ENCODE measurements at regions not wholly inside any gene's neighbourhood (a gene's known extent, or its start where the extent isn't known, plus 50 kb on each side); places are given as distances from the start of the nearest gene placed in this dataset.

GRCh38 chr19:30229525-30230174 is 142.5 kb upstream of the ZNF536 start:
- FAIRE-seq (no peak), DNase-seq (peak in 1 of 2 donors; percentile 41)
- Histone ChIP-seq H3K36me3 (ENCODE audit: control insufficient read depth in 3 of 3, insufficient read depth in 2 of 3, low read depth in 1 of 3, low read length in 3 of 3) (no peaks in the 10 kb centered on the region), H3K27ac (ENCODE audit: low read depth in 1 of 3, low read length in 2 of 3) (peak overlapping the region in 2 of 3 donors; percentile 46 to 67), H3K4me3 (ENCODE audit: low read depth in 1 of 3, low read length in 3 of 3) (peak overlapping the region in 1 of 3 donors; percentile 37), H3K27me3 (ENCODE audit: control insufficient read depth in 3 of 3, insufficient read depth in 3 of 3, low read length in 3 of 3) (peaks cover 15 to 60% (median 20%) of the 10 kb centered on the region in 3 donors), H3K4me1 (ENCODE audit: control insufficient read depth in 3 of 3, insufficient read depth in 2 of 3, low read depth in 1 of 3, low read length in 2 of 3) (peaks cover 0 to 6% (median 4%) of the 10 kb centered on the region in 3 donors), H3K9me3 (ENCODE audit: control insufficient read depth in 2 of 2, insufficient read depth in 1 of 2, low read depth in 1 of 2, low read length in 1 of 2) (no peaks in the 10 kb centered on the region)
- 14 to 34% (median 30%) methylated on average over 14 of the region's 14 CpGs for WGBS, 3 donors

GRCh38 chr19:30231408-30232318 is 140.5 kb upstream of the ZNF536 start:
- Histone ChIP-seq H3K4me1 (ENCODE audit: control insufficient read depth in 3 of 3, insufficient read depth in 2 of 3, low read depth in 1 of 3, low read length in 2 of 3) (peaks cover 0 to 6% (median 0%) of the 10 kb centered on the region in 3 donors), H3K36me3 (ENCODE audit: control insufficient read depth in 3 of 3, insufficient read depth in 2 of 3, low read depth in 1 of 3, low read length in 3 of 3) (no peaks in the 10 kb centered on the region), H3K27me3 (ENCODE audit: control insufficient read depth in 3 of 3, insufficient read depth in 3 of 3, low read length in 3 of 3) (peaks cover 8 to 53% (median 17%) of the 10 kb centered on the region in 3 donors), H3K27ac (ENCODE audit: low read depth in 1 of 3, low read length in 2 of 3) (no peak overlapping the region), H3K4me3 (ENCODE audit: low read depth in 1 of 3, low read length in 3 of 3) (no peak overlapping the region), H3K9me3 (ENCODE audit: control insufficient read depth in 2 of 2, insufficient read depth in 1 of 2, low read depth in 1 of 2, low read length in 1 of 2) (no peaks in the 10 kb centered on the region)
- DNase-seq (no peak), FAIRE-seq (no peak)
- 54 to 61% (median 58%) methylated on average over 8 of the region's 8 CpGs for WGBS, 3 donors

DNA sequence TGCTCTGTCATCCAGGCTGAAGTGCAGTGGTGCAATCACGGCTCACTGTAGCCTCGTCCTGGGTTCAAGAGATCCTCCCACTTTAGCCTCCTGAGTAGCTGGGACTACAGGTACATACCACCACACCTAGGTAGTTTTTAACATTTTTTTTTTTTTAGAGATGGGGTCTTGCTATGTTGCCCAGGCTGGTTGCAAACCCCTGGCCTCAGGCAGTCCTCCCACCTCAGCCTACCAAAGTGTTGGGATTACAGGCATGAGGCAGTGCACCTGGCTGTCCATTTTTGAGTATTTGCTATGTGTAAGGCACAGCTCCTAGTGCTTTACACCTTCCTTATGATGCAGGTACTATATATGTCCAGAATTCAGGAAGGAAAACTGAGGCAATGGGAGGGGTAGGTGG is 138.8 kb upstream of the ZNF536 start:
- no peaks in the 10 kb centered on the region for H3K36me3 ChIP-seq (ENCODE audit: control insufficient read depth in 3 of 3, insufficient read depth in 2 of 3, low read depth in 1 of 3, low read length in 3 of 3)
- H3K4me3 ChIP-seq (ENCODE audit: low read depth in 1 of 3, low read length in 3 of 3) = no peak overlapping the region
- no peak overlapping the region for H3K27ac ChIP-seq (ENCODE audit: low read depth in 1 of 3, low read length in 2 of 3)
- WGBS, 3 donors = 41 to 68% (median 52%) methylated on average over 2 of the region's 2 CpGs
- no peak for DNase-seq
- no peak for FAIRE-seq
- no peaks in the 10 kb centered on the region for H3K4me1 ChIP-seq (ENCODE audit: control insufficient read depth in 3 of 3, insufficient read depth in 2 of 3, low read depth in 1 of 3, low read length in 2 of 3)
- no peaks in the 10 kb centered on the region for H3K9me3 ChIP-seq (ENCODE audit: control insufficient read depth in 2 of 2, insufficient read depth in 1 of 2, low read depth in 1 of 2, low read length in 1 of 2)
- peaks cover 0 to 47% (median 18%) of the 10 kb centered on the region in 3 donors for H3K27me3 ChIP-seq (ENCODE audit: control insufficient read depth in 3 of 3, insufficient read depth in 3 of 3, low read length in 3 of 3)

DNA sequence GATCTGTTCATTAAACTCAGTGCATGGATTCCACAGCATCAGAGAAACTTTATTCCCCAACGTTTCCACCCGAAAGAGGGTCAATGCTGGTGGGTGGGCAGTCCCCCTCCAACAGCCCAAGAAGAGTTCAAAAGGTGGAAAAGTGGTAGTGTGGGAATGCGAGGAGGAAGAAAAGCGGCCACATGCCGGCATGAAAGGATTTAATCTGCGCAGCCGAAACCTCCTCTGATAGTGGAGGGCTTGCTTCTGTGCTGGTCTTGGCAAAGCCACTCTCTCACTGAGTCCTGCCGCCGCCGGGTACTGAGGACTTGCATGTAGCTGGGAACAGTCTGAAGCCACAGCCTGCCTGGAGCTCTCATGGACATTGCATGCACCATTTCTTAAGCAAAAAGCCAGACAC is 136.2 kb upstream of the ZNF536 start:
- peaks cover 0 to 26% (median 7%) of the 10 kb centered on the region in 3 donors for H3K27me3 ChIP-seq (ENCODE audit: control insufficient read depth in 3 of 3, insufficient read depth in 3 of 3, low read length in 3 of 3)
- no peak for FAIRE-seq

DNA sequence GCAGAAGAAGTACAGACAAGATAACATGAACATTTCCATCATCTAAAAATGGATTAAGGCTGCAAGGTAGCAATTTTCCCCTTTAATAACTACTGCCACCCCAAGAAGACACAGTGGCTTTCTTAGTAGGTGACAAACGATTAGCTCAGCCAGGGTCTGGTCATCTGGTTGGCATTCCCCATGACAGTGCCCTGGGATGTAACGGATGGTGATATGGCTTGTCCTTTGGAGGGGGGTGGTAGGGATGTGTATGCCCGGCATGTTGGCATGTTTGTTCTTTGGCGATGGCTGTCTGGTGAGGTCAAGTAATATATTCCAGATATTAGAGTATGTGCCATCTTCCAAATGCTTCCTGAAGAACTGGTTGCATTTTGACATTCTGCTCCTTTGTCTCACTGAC is 135.6 kb upstream of the ZNF536 start:
- no peak overlapping the region for H3K4me3 ChIP-seq (ENCODE audit: low read depth in 1 of 3, low read length in 3 of 3)
- no peak overlapping the region for H3K27ac ChIP-seq (ENCODE audit: low read depth in 1 of 3, low read length in 2 of 3)
- no peaks in the 10 kb centered on the region for H3K36me3 ChIP-seq (ENCODE audit: control insufficient read depth in 3 of 3, insufficient read depth in 2 of 3, low read depth in 1 of 3, low read length in 3 of 3)
- no peaks in the 10 kb centered on the region for H3K9me3 ChIP-seq (ENCODE audit: control insufficient read depth in 2 of 2, insufficient read depth in 1 of 2, low read depth in 1 of 2, low read length in 1 of 2)
- WGBS, 3 donors = 70 to 87% (median 80%) methylated on average over 4 of the region's 4 CpGs
- DNase-seq = no peak
- H3K27me3 ChIP-seq (ENCODE audit: control insufficient read depth in 3 of 3, insufficient read depth in 3 of 3, low read length in 3 of 3) = peaks cover 0 to 20% (median 2%) of the 10 kb centered on the region in 3 donors
- H3K4me1 ChIP-seq (ENCODE audit: control insufficient read depth in 3 of 3, insufficient read depth in 2 of 3, low read depth in 1 of 3, low read length in 2 of 3) = no peaks in the 10 kb centered on the region
- no peak for FAIRE-seq

More for the DNA sequence above, 136.2 kb upstream of the ZNF536 start:
- no peaks in the 10 kb centered on the region for H3K9me3 ChIP-seq (ENCODE audit: control insufficient read depth in 2 of 2, insufficient read depth in 1 of 2, low read depth in 1 of 2, low read length in 1 of 2)
- no peaks in the 10 kb centered on the region for H3K36me3 ChIP-seq (ENCODE audit: control insufficient read depth in 3 of 3, insufficient read depth in 2 of 3, low read depth in 1 of 3, low read length in 3 of 3)
- 12 to 28% (median 27%) methylated on average over 10 of the region's 10 CpGs for WGBS, 3 donors
- no peak overlapping the region for H3K27ac ChIP-seq (ENCODE audit: low read depth in 1 of 3, low read length in 2 of 3)
- DNase-seq = no peak
- no peak overlapping the region for H3K4me3 ChIP-seq (ENCODE audit: low read depth in 1 of 3, low read length in 3 of 3)
- no peaks in the 10 kb centered on the region for H3K4me1 ChIP-seq (ENCODE audit: control insufficient read depth in 3 of 3, insufficient read depth in 2 of 3, low read depth in 1 of 3, low read length in 2 of 3)

- WGBS, 3 donors = 63 to 67% (median 64%) methylated on average over 5 of the region's 5 CpGs
- no peak overlapping the region for H3K27ac ChIP-seq (ENCODE audit: low read depth in 1 of 3, low read length in 2 of 3)
- no peaks in the 10 kb centered on the region for H3K4me1 ChIP-seq (ENCODE audit: control insufficient read depth in 3 of 3, insufficient read depth in 2 of 3, low read depth in 1 of 3, low read length in 2 of 3)
- H3K27me3 ChIP-seq (ENCODE audit: control insufficient read depth in 3 of 3, insufficient read depth in 3 of 3, low read length in 3 of 3) = peaks cover 0 to 19% (median 2%) of the 10 kb centered on the region in 3 donors
- H3K36me3 ChIP-seq (ENCODE audit: control insufficient read depth in 3 of 3, insufficient read depth in 2 of 3, low read depth in 1 of 3, low read length in 3 of 3) = no peaks in the 10 kb centered on the region
- FAIRE-seq (no peak), DNase-seq (no peak)
- H3K4me3 ChIP-seq (ENCODE audit: low read depth in 1 of 3, low read length in 3 of 3) = no peak overlapping the region
- H3K9me3 ChIP-seq (ENCODE audit: control insufficient read depth in 2 of 2, insufficient read depth in 1 of 2, low read depth in 1 of 2, low read length in 1 of 2) = no peaks in the 10 kb centered on the region
Observed at GRCh38 chr19:30237140-30237539, 135.0 kb upstream of the ZNF536 start.

GRCh38 chr19:30240904-30241695 is 131.1 kb upstream of the ZNF536 start:
- H3K9me3 ChIP-seq (ENCODE audit: control insufficient read depth in 2 of 2, insufficient read depth in 1 of 2, low read depth in 1 of 2, low read length in 1 of 2) = no peaks in the 10 kb centered on the region
- no peaks in the 10 kb centered on the region for H3K4me1 ChIP-seq (ENCODE audit: control insufficient read depth in 3 of 3, insufficient read depth in 2 of 3, low read depth in 1 of 3, low read length in 2 of 3)
- H3K27me3 ChIP-seq (ENCODE audit: control insufficient read depth in 3 of 3, insufficient read depth in 3 of 3, low read length in 3 of 3) = peaks cover 0 to 10% (median 2%) of the 10 kb centered on the region in 3 donors
- no peak for FAIRE-seq
- no peaks in the 10 kb centered on the region for H3K36me3 ChIP-seq (ENCODE audit: control insufficient read depth in 3 of 3, insufficient read depth in 2 of 3, low read depth in 1 of 3, low read length in 3 of 3)
- 84 to 87% (median 85%) methylated on average over 9 of the region's 9 CpGs for WGBS, 3 donors
- H3K4me3 ChIP-seq (ENCODE audit: low read depth in 1 of 3, low read length in 3 of 3) = no peak overlapping the region
- H3K27ac ChIP-seq (ENCODE audit: low read depth in 1 of 3, low read length in 2 of 3) = no peak overlapping the region
- no peak for DNase-seq

DNA sequence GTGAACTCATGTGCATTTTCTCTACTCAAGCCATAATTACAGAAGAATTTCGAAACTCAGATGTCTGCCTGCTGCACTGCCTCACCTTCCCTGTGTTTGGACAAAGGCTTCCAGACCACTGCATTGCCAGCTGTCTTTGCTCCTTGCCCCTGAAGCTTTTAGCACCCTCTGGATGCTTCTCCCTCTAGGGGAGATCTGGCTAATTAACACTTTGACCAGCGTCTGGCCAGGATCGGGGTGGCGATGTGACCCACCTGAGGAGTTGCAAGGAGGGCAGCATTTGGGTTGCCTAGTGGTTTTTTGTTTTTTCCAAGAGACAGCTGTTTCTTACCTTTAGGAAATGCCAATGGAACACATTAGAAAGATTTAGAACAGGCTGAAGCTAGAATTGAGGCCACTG is 127.7 kb upstream of the ZNF536 start:
- FAIRE-seq (no peak), DNase-seq (no peak)
- H3K27me3 ChIP-seq (ENCODE audit: control insufficient read depth in 3 of 3, insufficient read depth in 3 of 3, low read length in 3 of 3) = no peaks in the 10 kb centered on the region
- H3K27ac ChIP-seq (ENCODE audit: low read depth in 1 of 3, low read length in 2 of 3) = no peak overlapping the region
- H3K9me3 ChIP-seq (ENCODE audit: control insufficient read depth in 2 of 2, insufficient read depth in 1 of 2, low read depth in 1 of 2, low read length in 1 of 2) = no peaks in the 10 kb centered on the region
- H3K36me3 ChIP-seq (ENCODE audit: control insufficient read depth in 3 of 3, insufficient read depth in 2 of 3, low read depth in 1 of 3, low read length in 3 of 3) = no peaks in the 10 kb centered on the region
- H3K4me1 ChIP-seq (ENCODE audit: control insufficient read depth in 3 of 3, insufficient read depth in 2 of 3, low read depth in 1 of 3, low read length in 2 of 3) = no peaks in the 10 kb centered on the region
- 46 to 59% (median 53%) methylated on average over 4 of the region's 4 CpGs for WGBS, 3 donors
- no peak overlapping the region for H3K4me3 ChIP-seq (ENCODE audit: low read depth in 1 of 3, low read length in 3 of 3)

All from small intestine (tissue), 7 donors.